ENCODE measurements at regions not wholly inside any gene's neighbourhood (a gene's known extent, or its start where the extent isn't known, plus 50 kb on each side); places are given as distances from the start of the nearest gene placed in this dataset.
"Not testable (repeated sequence)": the region's sequence is repeated elsewhere in the genome, so short reads cannot be mapped to it uniquely, and the experiment has no call there.

GRCh38 chr6:116996842-116997241 lies 119.8 kb downstream of the RFX6 start:
- no peak for TF ChIP-seq CTCF (conservative IDR thresholded peaks at IDR 0.05)
- DNase-seq (ENCODE audit: extremely low spot score, unreplicated experiment): no peak
- Mint-ChIP-seq H3K27me3 (no peaks in the 10 kb centered on the region), H3K36me3 (no peaks in the 10 kb centered on the region), H3K27ac (no peak overlapping the region), H3K4me3 (no peak overlapping the region), H3K4me1 (ENCODE audit: unreplicated experiment) (no peaks in the 10 kb centered on the region), H3K9me3 (no peaks in the 10 kb centered on the region)

DNA sequence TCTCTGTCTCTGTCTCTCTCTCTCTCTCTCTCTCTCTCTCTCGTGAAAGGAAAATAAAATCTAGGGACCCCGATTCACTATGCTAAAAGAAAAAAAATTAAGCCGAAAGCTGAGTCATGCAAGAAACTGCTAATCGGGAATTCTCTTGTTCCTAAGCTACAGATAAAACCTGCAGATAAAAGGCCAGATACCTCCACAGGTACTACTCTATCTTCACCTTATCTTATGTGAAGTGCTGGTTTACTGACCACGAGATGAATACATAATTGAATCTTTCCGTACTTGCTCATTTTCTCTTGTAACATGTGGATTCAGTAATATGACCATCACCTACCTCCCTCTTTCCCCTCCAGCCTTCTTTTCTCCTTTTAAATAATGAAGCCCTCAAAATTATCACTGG lies 120.5 kb downstream of the RFX6 start:
- DNase-seq (ENCODE audit: extremely low spot score, unreplicated experiment): no peak
- H3K9me3 Mint-ChIP-seq: no peaks in the 10 kb centered on the region
- no peaks in the 10 kb centered on the region for H3K4me1 Mint-ChIP-seq (ENCODE audit: unreplicated experiment)
- no peaks in the 10 kb centered on the region for H3K36me3 Mint-ChIP-seq
- H3K27me3 Mint-ChIP-seq: no peaks in the 10 kb centered on the region
- H3K27ac Mint-ChIP-seq: no peak overlapping the region
- no peak overlapping the region for H3K4me3 Mint-ChIP-seq
- no peak for TF ChIP-seq CTCF (conservative IDR thresholded peaks at IDR 0.05)

DNA sequence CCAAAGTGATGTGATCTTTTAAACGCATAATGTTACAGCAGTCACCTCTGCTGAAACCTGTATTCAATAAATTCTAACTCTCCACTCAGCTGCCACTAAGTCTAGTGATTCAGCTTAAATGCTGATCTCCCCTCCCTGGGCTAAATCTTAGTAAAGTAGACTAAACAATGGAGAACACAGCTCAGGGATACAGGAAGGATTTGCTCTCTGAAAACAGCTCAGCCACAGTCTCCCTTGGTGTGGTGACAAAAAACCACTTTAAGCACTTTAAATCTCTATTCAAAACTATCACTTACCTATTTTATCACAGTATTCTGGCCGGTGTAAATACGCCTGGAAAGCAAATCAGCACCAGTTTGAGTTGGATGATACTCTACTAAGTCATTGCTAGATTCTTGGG lies 130.6 kb downstream of the RFX6 start:
- no peaks in the 10 kb centered on the region for H3K9me3 Mint-ChIP-seq
- no peak for TF ChIP-seq CTCF (conservative IDR thresholded peaks at IDR 0.05)
- H3K4me3 Mint-ChIP-seq: no peak overlapping the region
- DNase-seq (ENCODE audit: extremely low spot score, unreplicated experiment): no peak
- H3K36me3 Mint-ChIP-seq: no peaks in the 10 kb centered on the region
- no peak overlapping the region for H3K27ac Mint-ChIP-seq
- no peaks in the 10 kb centered on the region for H3K27me3 Mint-ChIP-seq
- H3K4me1 Mint-ChIP-seq (ENCODE audit: unreplicated experiment): no peaks in the 10 kb centered on the region

DNA sequence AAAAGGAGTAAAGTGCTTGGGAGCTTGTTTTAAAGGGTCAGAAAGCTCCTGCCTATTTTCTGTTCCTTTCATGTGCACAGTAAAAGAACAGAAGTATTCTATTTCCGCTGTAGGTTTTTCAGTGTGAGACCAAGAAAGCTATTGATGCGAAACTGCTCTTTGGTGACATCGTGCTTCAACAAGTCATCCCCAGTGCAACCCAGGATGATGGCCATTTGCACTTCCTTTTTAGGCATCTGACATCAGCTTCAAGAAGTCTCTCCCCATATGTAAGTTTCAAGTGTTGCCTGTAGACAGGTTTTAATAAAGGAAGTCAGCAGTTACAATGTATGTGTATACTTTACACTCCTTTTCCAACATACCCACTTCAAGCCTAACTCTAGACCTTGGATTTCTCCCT lies 131.6 kb downstream of the RFX6 start:
- no peak for TF ChIP-seq CTCF (conservative IDR thresholded peaks at IDR 0.05)
- Mint-ChIP-seq H3K4me1 (ENCODE audit: unreplicated experiment) (no peaks in the 10 kb centered on the region), H3K9me3 (no peaks in the 10 kb centered on the region), H3K4me3 (no peak overlapping the region), H3K27ac (no peak overlapping the region), H3K27me3 (no peaks in the 10 kb centered on the region), H3K36me3 (no peaks in the 10 kb centered on the region)
- DNase-seq (ENCODE audit: extremely low spot score, unreplicated experiment): no peak

GRCh38 chr6:117014641-117015473 lies 137.8 kb downstream of the RFX6 start:
- not testable (repeated sequence) for DNase-seq (ENCODE audit: extremely low spot score, unreplicated experiment); H3K4me1 Mint-ChIP-seq (ENCODE audit: unreplicated experiment); H3K27me3 Mint-ChIP-seq; H3K4me3 Mint-ChIP-seq; H3K27ac Mint-ChIP-seq; H3K36me3 Mint-ChIP-seq; H3K9me3 Mint-ChIP-seq

- not testable (repeated sequence) for H3K4me3 Mint-ChIP-seq; H3K27ac Mint-ChIP-seq; H3K4me1 Mint-ChIP-seq (ENCODE audit: unreplicated experiment); H3K27me3 Mint-ChIP-seq; DNase-seq (ENCODE audit: extremely low spot score, unreplicated experiment); H3K36me3 Mint-ChIP-seq; H3K9me3 Mint-ChIP-seq
Observed at GRCh38 chr6:117015474-117015804, 138.4 kb downstream of the RFX6 start.

DNA sequence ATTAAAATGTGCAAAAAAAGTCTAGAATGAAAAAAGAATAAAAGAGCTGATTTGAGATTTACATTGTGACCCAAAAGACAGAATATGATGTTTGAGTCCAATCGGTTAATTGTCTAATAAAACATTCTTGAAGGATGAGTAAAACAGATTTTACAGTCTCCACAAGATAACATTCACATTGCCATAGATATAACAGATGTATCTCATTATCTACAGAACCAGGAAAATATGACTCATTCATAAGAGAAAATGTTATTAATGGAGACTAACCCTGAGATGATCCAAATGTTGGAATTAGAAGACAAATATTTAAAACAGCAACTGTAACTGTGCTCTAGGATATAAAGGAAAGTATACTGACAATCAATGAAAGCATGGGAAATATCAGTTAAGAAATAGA lies 141.7 kb downstream of the RFX6 start:
- TF ChIP-seq CTCF (conservative IDR thresholded peaks at IDR 0.05): no peak
- Mint-ChIP-seq H3K4me3 (no peak overlapping the region), H3K4me1 (ENCODE audit: unreplicated experiment) (no peaks in the 10 kb centered on the region), H3K36me3 (no peaks in the 10 kb centered on the region), H3K9me3 (no peaks in the 10 kb centered on the region), H3K27me3 (no peaks in the 10 kb centered on the region), H3K27ac (no peak overlapping the region)
- no peak for DNase-seq (ENCODE audit: extremely low spot score, unreplicated experiment)
